Loucy (cell line): ENCODE measurements at regions not wholly inside any gene's neighbourhood (a gene's known extent, or its start where the extent isn't known, plus 50 kb on each side); places are given as distances from the start of the nearest gene placed in this dataset.

Experiments
- H2AFZ ChIP-seq: fragments of 200-600 bp; sonication (generic); 2 replicates; pipeline ENCODE4 v1.6.0; 2016; ENCODE audit warnings: antibody characterized with exemption, mild to moderate bottlenecking, low read length, moderate library complexity
- H3F3A ChIP-seq: fragments of 200-600 bp; 2 replicates; pipeline ENCODE4 v1.6.0; 2016; ENCODE audit warnings: antibody characterized with exemption, low read depth, mild to moderate bottlenecking
- H3K27me3 ChIP-seq: fragments of 200-600 bp; sonication (generic); 2 replicates; pipeline ENCODE4 v1.6.1; 2014; ENCODE audit warnings: low read length, mild to moderate bottlenecking; ENCODE audit not compliant: insufficient read depth, poor library complexity, severe bottlenecking
- H3K36me3 ChIP-seq: fragments of 200-600 bp; sonication (generic); 2 replicates; pipeline ENCODE4 v1.6.1; 2016; ENCODE audit warnings: low read length; ENCODE audit not compliant: insufficient read depth
- H3K4me1 ChIP-seq: fragments of 200-600 bp; sonication (generic); 2 replicates; pipeline ENCODE4 v1.5.1; 2014; ENCODE audit warnings: low read length, mild to moderate bottlenecking; ENCODE audit not compliant: insufficient read depth, poor library complexity, severe bottlenecking
- H3K4me2 ChIP-seq: fragments of 200-600 bp; sonication (generic); 2 replicates; pipeline ENCODE4 v1.6.0; 2014; ENCODE audit warnings: antibody characterized with exemption, low read length, low read depth, mild to moderate bottlenecking; ENCODE audit not compliant: poor library complexity, severe bottlenecking
- H3K4me3 ChIP-seq: fragments of 200-600 bp; sonication (generic); 2 replicates; pipeline ENCODE4 v1.5.1; 2014; ENCODE audit warnings: low read length, mild to moderate bottlenecking, mixed read lengths; ENCODE audit not compliant: poor library complexity, severe bottlenecking
- H3K79me2 ChIP-seq: fragments of 200-600 bp; sonication (generic); 2 replicates; pipeline ENCODE4 v1.6.1; 2014; ENCODE audit warnings: low read length; ENCODE audit not compliant: insufficient read depth
- H3K9ac ChIP-seq: fragments of 200-600 bp; sonication (generic); 2 replicates; pipeline ENCODE4 v1.6.0; 2014; ENCODE audit warnings: mild to moderate bottlenecking, low read depth, low read length, moderate library complexity; ENCODE audit not compliant: poor library complexity, severe bottlenecking
- H3K9me2 ChIP-seq: fragments of 200-600 bp; sonication (generic); replicated peaks from 2 replicates; pipeline ENCODE4 v1.6.1; 2016; ENCODE audit warnings: low read depth, low read length, mixed read lengths
- H3K9me3 ChIP-seq: fragments of 200-600 bp; sonication (generic); 2 replicates; pipeline ENCODE4 v1.6.1; 2014; ENCODE audit warnings: mild to moderate bottlenecking, antibody characterized with exemption, low read length, low read depth; ENCODE audit not compliant: insufficient read depth
- H4K20me1 ChIP-seq: fragments of 200-600 bp; sonication (generic); 2 replicates; pipeline ENCODE4 v1.6.0; 2014; ENCODE audit warnings: antibody characterized with exemption, low read length, mild to moderate bottlenecking; ENCODE audit not compliant: insufficient read depth, poor library complexity, severe bottlenecking
- EZH2phosphoT487 ChIP-seq: fragments of 200-600 bp; IDR thresholded peaks from 2 replicates; pipeline ENCODE4 v1.6.1; 2018; ENCODE audit warnings: antibody characterized with exemption, mild to moderate bottlenecking, moderate library complexity, borderline replicate concordance
- TF ChIP-seq, protein P1 (sequence below): fragments of 200-600 bp; sonication (generic); conservative IDR thresholded peaks from 2 replicates; pipeline ENCODE4 v1.5.1; 2014; ENCODE audit warnings: mild to moderate bottlenecking, antibody characterized with exemption, low read length

DNA sequence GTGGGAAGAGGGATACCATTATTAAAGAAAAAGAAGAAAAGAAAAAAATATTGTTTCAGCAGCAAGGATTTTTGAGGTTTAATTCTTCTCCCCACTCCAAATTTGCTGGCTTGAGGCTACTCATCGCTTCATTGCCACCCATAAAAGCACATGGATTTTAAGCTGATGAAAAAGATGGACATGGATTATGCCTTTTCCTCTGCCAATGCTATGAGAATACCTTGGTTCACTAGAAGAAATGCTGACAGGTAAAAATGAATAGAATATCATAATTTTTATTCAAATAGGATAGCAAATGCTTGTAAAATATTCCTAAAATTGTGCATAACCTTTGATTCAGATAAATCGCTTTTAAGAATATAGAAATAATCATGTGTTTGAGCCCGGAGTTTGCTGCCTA, 289.7 kb upstream of the DPYD start:
- Histone ChIP-seq H3K9me3 (no peaks in the 10 kb centered on the region), H3K4me2 (no peak overlapping the region), H3K79me2 (no peaks in the 10 kb centered on the region), H4K20me1 (no peaks in the 10 kb centered on the region), H3K36me3 (no peaks in the 10 kb centered on the region), H3K9me2 (no peaks in the 10 kb centered on the region), H3K9ac (no peak overlapping the region), H3K4me3 (no peak overlapping the region), H2AFZ (no peak overlapping the region), H3K27me3 (no peaks in the 10 kb centered on the region), H3F3A (no peaks in the 10 kb centered on the region), H3K4me1 (peaks cover 6% of the 10 kb centered on the region)
- TF ChIP-seq, protein P1, sequence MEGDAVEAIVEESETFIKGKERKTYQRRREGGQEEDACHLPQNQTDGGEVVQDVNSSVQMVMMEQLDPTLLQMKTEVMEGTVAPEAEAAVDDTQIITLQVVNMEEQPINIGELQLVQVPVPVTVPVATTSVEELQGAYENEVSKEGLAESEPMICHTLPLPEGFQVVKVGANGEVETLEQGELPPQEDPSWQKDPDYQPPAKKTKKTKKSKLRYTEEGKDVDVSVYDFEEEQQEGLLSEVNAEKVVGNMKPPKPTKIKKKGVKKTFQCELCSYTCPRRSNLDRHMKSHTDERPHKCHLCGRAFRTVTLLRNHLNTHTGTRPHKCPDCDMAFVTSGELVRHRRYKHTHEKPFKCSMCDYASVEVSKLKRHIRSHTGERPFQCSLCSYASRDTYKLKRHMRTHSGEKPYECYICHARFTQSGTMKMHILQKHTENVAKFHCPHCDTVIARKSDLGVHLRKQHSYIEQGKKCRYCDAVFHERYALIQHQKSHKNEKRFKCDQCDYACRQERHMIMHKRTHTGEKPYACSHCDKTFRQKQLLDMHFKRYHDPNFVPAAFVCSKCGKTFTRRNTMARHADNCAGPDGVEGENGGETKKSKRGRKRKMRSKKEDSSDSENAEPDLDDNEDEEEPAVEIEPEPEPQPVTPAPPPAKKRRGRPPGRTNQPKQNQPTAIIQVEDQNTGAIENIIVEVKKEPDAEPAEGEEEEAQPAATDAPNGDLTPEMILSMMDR: no peak
- TF ChIP-seq EZH2phosphoT487: no peak

DNA sequence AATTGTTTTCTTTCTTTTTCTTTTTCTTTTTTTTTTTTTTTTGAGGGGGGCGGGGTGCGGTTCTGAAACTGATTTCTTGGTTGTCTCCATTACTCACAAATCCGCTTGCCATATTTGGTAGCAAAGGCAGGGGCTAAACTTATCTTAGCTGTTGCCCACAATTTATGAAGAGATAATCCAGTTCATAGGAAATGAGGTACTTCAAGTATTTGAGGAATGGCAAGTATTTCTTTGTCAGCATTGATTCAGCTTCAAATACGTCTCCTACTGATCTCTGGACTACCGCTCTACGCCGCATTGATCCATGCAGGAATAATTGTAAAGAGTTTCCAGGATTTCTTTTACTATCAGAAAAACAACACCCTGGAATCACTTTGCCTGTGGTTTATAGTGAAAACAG, 289.2 kb upstream of the DPYD start:
- Histone ChIP-seq H3K9me2 (no peaks in the 10 kb centered on the region), H3K27me3 (no peaks in the 10 kb centered on the region), H3K9ac (no peak overlapping the region), H4K20me1 (no peaks in the 10 kb centered on the region), H3K36me3 (no peaks in the 10 kb centered on the region), H3K4me3 (no peak overlapping the region), H2AFZ (no peak overlapping the region), H3K4me1 (peaks cover 6% of the 10 kb centered on the region), H3K9me3 (no peaks in the 10 kb centered on the region), H3F3A (no peaks in the 10 kb centered on the region), H3K4me2 (no peak overlapping the region), H3K79me2 (no peaks in the 10 kb centered on the region)
- no peak for TF ChIP-seq EZH2phosphoT487
- TF ChIP-seq, protein P1: no peak

DNA sequence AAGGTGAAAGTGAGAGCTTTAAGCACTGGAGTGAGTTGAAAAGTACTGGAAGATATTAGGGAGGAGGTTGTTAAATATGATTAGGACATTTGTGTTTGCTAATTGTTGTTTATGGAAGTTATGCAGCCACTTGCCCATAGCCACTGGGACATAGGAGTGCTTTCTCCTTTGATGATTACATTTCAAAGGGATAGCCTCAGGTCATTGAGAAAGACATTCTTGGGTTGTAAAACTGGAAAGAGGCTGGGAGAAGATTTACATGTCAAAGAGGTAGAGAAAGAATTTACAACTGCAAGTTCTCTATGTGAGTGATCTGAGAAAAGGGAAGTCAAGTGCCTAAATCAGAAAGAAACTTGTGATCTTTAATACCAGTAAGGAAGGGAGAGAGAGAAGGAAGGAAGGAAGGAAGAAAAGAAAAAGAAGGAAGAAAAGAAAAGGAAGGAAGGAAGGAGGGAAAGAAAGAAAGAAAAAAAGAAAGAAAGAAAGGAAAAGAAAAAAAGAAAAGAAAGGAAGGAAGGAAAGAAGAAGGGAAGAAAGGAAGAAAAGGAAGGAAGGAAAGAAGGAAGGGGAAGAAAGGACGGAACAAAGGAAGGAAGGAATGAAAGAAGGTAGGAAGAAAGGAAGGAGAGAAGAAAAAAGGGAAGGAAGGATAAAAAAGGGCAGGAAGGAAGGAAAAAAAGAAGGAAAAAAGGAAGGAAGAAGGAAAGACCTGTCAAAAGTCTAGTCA, 284.6 kb upstream of the DPYD start:
- no peak overlapping the region for H3K4me3 ChIP-seq
- no peak overlapping the region for H3K9ac ChIP-seq
- H3K9me2 ChIP-seq: no peaks in the 10 kb centered on the region
- peaks cover 6% of the 10 kb centered on the region for H3K4me1 ChIP-seq
- no peaks in the 10 kb centered on the region for H3K27me3 ChIP-seq
- no peaks in the 10 kb centered on the region for H4K20me1 ChIP-seq
- no peak overlapping the region for H3K4me2 ChIP-seq
- no peak overlapping the region for H2AFZ ChIP-seq
- no peaks in the 10 kb centered on the region for H3F3A ChIP-seq
- TF ChIP-seq, protein P1: no peak
- TF ChIP-seq EZH2phosphoT487: no peak
- H3K79me2 ChIP-seq: no peaks in the 10 kb centered on the region
- no peaks in the 10 kb centered on the region for H3K36me3 ChIP-seq
- no peaks in the 10 kb centered on the region for H3K9me3 ChIP-seq
